ENCODE measurements at regions not wholly inside any gene's neighbourhood (a gene's known extent, or its start where the extent isn't known, plus 50 kb on each side); places are given as distances from the start of the nearest gene placed in this dataset.

- H3K79me1 ChIP-seq (ENCODE audit: insufficient read depth, low read depth, low read length, poor library complexity, severe bottlenecking): no peaks in the 10 kb centered on the region
- Mint-ChIP-seq H3K27ac (no peak overlapping the region), H3K9me3 (no peaks in the 10 kb centered on the region), H3K27me3 (ENCODE audit: low read depth) (no peaks in the 10 kb centered on the region; the same call in 1 of the 2 replicates), H3K36me3 (ENCODE audit: insufficient read depth in 1 of 3, low read depth in 3 of 3) (no peaks in the 10 kb centered on the region), H3K4me1 (peaks cover 16 to 20% of the 10 kb centered on the region in 2 experiments), H3K4me3 (no peak overlapping the region)
- no peak overlapping the region for H3K56ac ChIP-seq (ENCODE audit: insufficient read length, low read depth, low read length)
- no peak overlapping the region for H4K5ac ChIP-seq (ENCODE audit: insufficient read length, low read depth, low read length)
- no peak for TF ChIP-seq CTCF (conservative IDR thresholded peaks at IDR 0.05)
- no peak overlapping the region for H3K14ac ChIP-seq (ENCODE audit: insufficient read depth, low read length)
- H2BK120ac ChIP-seq (ENCODE audit: low read depth, low read length, poor library complexity, severe bottlenecking): no peak overlapping the region
- no peak overlapping the region for H2BK20ac ChIP-seq (ENCODE audit: low read depth, low read length, poor library complexity, severe bottlenecking)
- WGBS (ENCODE audit: extremely low coverage, insufficient read length, low lambda C conversion rate): no CpG with 5 or more reads among the region's 1 CpG
- no peak overlapping the region for H3K9ac ChIP-seq (ENCODE audit: extremely low read depth, insufficient read length, low read length)
- no peak overlapping the region for H2BK12ac ChIP-seq (ENCODE audit: insufficient read length, low read depth, low read length)
- no peak overlapping the region for H3K23ac ChIP-seq (ENCODE audit: insufficient read length, low read depth, low read length)
- no peak overlapping the region for H2BK5ac ChIP-seq (ENCODE audit: insufficient read length, low read length)
- H3K23me2 ChIP-seq (ENCODE audit: insufficient read length, low read depth, low read length, poor library complexity, severe bottlenecking): no peaks in the 10 kb centered on the region
- H3T11ph ChIP-seq (ENCODE audit: low read length): no peak overlapping the region
- H4K20me1 ChIP-seq (ENCODE audit: control insufficient read depth, insufficient read depth, insufficient read length): no peaks in the 10 kb centered on the region
- H4K8ac ChIP-seq (replicated peaks; ENCODE audit: insufficient read length, low read depth, low read length): no peak overlapping the region
- no peak overlapping the region for H3K4me2 ChIP-seq (ENCODE audit: insufficient read depth, insufficient read length, low read length)
- no peak overlapping the region for H3K18ac ChIP-seq (ENCODE audit: insufficient read length, low read depth, low read length)
- no peaks in the 10 kb centered on the region for H3K9me3 ChIP-seq (ENCODE audit: control insufficient read depth, low read depth, low read length)
- H3K27ac ChIP-seq (ENCODE audit: insufficient read length, low read depth, low read length): no peak overlapping the region
- H3K79me2 ChIP-seq (ENCODE audit: insufficient read depth, low read length): no peaks in the 10 kb centered on the region
- H3K4me1 ChIP-seq (ENCODE audit: insufficient read depth, low read length): no peaks in the 10 kb centered on the region
- H2AFZ ChIP-seq (ENCODE audit: low read length): no peak overlapping the region
- no peaks in the 10 kb centered on the region for H3K27me3 ChIP-seq (ENCODE audit: insufficient read depth, low read length)
- H3K4ac ChIP-seq (ENCODE audit: low read depth, low read length): no peak overlapping the region
- H4K91ac ChIP-seq (ENCODE audit: insufficient read length, low read depth, low read length): no peak overlapping the region
- no peak overlapping the region for H2BK15ac ChIP-seq (ENCODE audit: low read depth, low read length)
- DNase-seq: no peak
- H2AK5ac ChIP-seq (ENCODE audit: insufficient read length, low read length): no peak overlapping the region
These were observed 788.4 kb downstream of the AACS start for GRCh38 chr12:125853670-125854069.

All from H9 (cell line).